Osteocyte (in vitro differentiated cells): ENCODE measurements at regions not wholly inside any gene's neighbourhood (a gene's known extent, or its start where the extent isn't known, plus 50 kb on each side); places are given as distances from the start of the nearest gene placed in this dataset.

Source experiments
- DNase-seq: peaks from one replicate; pipeline ENCODE4 v3.0.0; 2021; ENCODE audit warnings: mixed read lengths; ENCODE audit not compliant: unreplicated experiment; ENCODE audit errors: extremely low spot score
- H3K27ac Mint-ChIP-seq: one replicate; pipeline ENCODE4 v1.8.0; 2021; ENCODE audit warnings: mild to moderate bottlenecking, mixed read lengths; ENCODE audit not compliant: unreplicated experiment
- H3K27me3 Mint-ChIP-seq: one replicate; pipeline ENCODE4 v1.8.0; 2021; ENCODE audit warnings: mixed read lengths; ENCODE audit not compliant: unreplicated experiment
- H3K36me3 Mint-ChIP-seq: one replicate; pipeline ENCODE4 v1.8.0; 2021; ENCODE audit warnings: mixed read lengths; ENCODE audit not compliant: unreplicated experiment
- H3K4me1 Mint-ChIP-seq: one replicate; pipeline ENCODE4 v1.8.0; 2021; ENCODE audit warnings: mixed read lengths; ENCODE audit not compliant: unreplicated experiment
- H3K4me3 Mint-ChIP-seq: one replicate; pipeline ENCODE4 v1.8.0; 2021; ENCODE audit warnings: mild to moderate bottlenecking, moderate library complexity, mixed read lengths; ENCODE audit not compliant: unreplicated experiment
- H3K9me3 Mint-ChIP-seq: one replicate; pipeline ENCODE4 v1.8.0; 2021; ENCODE audit warnings: mixed read lengths; ENCODE audit not compliant: unreplicated experiment
- TF ChIP-seq, protein P1 (sequence below): fragments of 200-600 bp; sonication (generic); IDR thresholded peaks from 2 replicates; pipeline ENCODE4 v1.5.0; 2021; ENCODE audit warnings: antibody characterized with exemption, mild to moderate bottlenecking, moderate library complexity

- TF ChIP-seq, protein P1, sequence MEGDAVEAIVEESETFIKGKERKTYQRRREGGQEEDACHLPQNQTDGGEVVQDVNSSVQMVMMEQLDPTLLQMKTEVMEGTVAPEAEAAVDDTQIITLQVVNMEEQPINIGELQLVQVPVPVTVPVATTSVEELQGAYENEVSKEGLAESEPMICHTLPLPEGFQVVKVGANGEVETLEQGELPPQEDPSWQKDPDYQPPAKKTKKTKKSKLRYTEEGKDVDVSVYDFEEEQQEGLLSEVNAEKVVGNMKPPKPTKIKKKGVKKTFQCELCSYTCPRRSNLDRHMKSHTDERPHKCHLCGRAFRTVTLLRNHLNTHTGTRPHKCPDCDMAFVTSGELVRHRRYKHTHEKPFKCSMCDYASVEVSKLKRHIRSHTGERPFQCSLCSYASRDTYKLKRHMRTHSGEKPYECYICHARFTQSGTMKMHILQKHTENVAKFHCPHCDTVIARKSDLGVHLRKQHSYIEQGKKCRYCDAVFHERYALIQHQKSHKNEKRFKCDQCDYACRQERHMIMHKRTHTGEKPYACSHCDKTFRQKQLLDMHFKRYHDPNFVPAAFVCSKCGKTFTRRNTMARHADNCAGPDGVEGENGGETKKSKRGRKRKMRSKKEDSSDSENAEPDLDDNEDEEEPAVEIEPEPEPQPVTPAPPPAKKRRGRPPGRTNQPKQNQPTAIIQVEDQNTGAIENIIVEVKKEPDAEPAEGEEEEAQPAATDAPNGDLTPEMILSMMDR = no peak
- DNase-seq = no peak
- no peak overlapping the region for H3K4me3 Mint-ChIP-seq
- H3K27ac Mint-ChIP-seq = no peak overlapping the region
- peaks cover 9% of the 10 kb centered on the region for H3K4me1 Mint-ChIP-seq
- no peaks in the 10 kb centered on the region for H3K36me3 Mint-ChIP-seq
- H3K9me3 Mint-ChIP-seq = no peaks in the 10 kb centered on the region
- H3K27me3 Mint-ChIP-seq = no peaks in the 10 kb centered on the region
These were observed 628.8 kb downstream of the SLITRK6 start for GRCh38 chr13:85170372-85170771.

GRCh38 chr13:85166891-85167290 is 632.3 kb downstream of the SLITRK6 start:
- no peak for DNase-seq
- TF ChIP-seq, protein P1 = no peak
- Mint-ChIP-seq H3K9me3 (peaks cover 12% of the 10 kb centered on the region), H3K27me3 (no peaks in the 10 kb centered on the region), H3K4me1 (peaks cover 9% of the 10 kb centered on the region), H3K4me3 (peak overlapping the region; percentile 5), H3K36me3 (peaks cover 4% of the 10 kb centered on the region), H3K27ac (peak overlapping the region; percentile 74)

- H3K27me3 Mint-ChIP-seq = no peaks in the 10 kb centered on the region
- TF ChIP-seq, protein P1 = no peak
- no peak overlapping the region for H3K27ac Mint-ChIP-seq
- H3K4me3 Mint-ChIP-seq = no peak overlapping the region
- H3K4me1 Mint-ChIP-seq = peaks cover 9% of the 10 kb centered on the region
- no peak for DNase-seq
- H3K9me3 Mint-ChIP-seq = peaks cover 12% of the 10 kb centered on the region
- peaks cover 4% of the 10 kb centered on the region for H3K36me3 Mint-ChIP-seq
These were observed 636.2 kb downstream of the SLITRK6 start for GRCh38 chr13:85163063-85163462.

DNA sequence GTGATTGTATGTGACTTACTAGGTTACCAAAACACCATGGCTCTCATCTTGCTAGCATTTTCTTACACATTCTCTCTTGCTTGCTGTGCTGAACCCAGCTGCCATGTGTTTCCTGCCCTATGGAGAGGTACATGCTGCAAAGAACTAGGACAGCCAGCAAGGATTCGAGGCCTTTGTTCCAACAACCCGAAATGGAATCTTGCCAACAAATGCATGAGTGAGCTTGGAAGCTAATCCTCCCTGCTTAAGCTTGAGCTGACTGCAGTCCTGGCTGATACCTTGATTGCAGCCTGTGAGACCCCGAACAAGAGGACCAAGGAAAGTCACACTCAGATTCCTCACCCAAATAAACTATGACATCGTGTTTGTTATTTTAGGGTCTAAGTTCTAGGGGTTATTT is 651.2 kb downstream of the SLITRK6 start:
- no peak for DNase-seq

GRCh38 chr13:85142351-85142927 is 656.8 kb downstream of the SLITRK6 start:
- TF ChIP-seq, protein P1 = no peak
- H3K36me3 Mint-ChIP-seq = no peaks in the 10 kb centered on the region
- H3K27me3 Mint-ChIP-seq = no peaks in the 10 kb centered on the region
- no peak overlapping the region for H3K4me3 Mint-ChIP-seq
- H3K27ac Mint-ChIP-seq = no peak overlapping the region
- H3K4me1 Mint-ChIP-seq = peaks cover 34% of the 10 kb centered on the region
- no peaks in the 10 kb centered on the region for H3K9me3 Mint-ChIP-seq
- no peak for DNase-seq

More for the DNA sequence above, 651.2 kb downstream of the SLITRK6 start:
- Mint-ChIP-seq H3K36me3 (no peaks in the 10 kb centered on the region), H3K27me3 (no peaks in the 10 kb centered on the region), H3K4me3 (no peak overlapping the region), H3K4me1 (no peaks in the 10 kb centered on the region), H3K27ac (no peak overlapping the region), H3K9me3 (no peaks in the 10 kb centered on the region)
- TF ChIP-seq, protein P1 = no peak
